Breast epithelium (tissue), 3 donors: ENCODE measurements at regions not wholly inside any gene's neighbourhood (a gene's known extent, or its start where the extent isn't known, plus 50 kb on each side); places are given as distances from the start of the nearest gene placed in this dataset.

Experiments
- POLR2AphosphoS5 ChIP-seq, 3 donors: sonication (generic); formaldehyde crosslinking; IDR thresholded peaks; one replicate each; pipeline ENCODE4 v1.6.1; 2017; ENCODE audit warnings: antibody characterized with exemption in 3 of 3
- TF ChIP-seq, protein P1 (sequence below), 3 donors: fragments of 450-650 bp; IDR thresholded peaks; one replicate each; pipeline ENCODE4 v1.5.1; 2016 to 2017; ENCODE audit warnings: antibody characterized with exemption in 3 of 3, mild to moderate bottlenecking in 3 of 3, moderate library complexity in 3 of 3

DNA sequence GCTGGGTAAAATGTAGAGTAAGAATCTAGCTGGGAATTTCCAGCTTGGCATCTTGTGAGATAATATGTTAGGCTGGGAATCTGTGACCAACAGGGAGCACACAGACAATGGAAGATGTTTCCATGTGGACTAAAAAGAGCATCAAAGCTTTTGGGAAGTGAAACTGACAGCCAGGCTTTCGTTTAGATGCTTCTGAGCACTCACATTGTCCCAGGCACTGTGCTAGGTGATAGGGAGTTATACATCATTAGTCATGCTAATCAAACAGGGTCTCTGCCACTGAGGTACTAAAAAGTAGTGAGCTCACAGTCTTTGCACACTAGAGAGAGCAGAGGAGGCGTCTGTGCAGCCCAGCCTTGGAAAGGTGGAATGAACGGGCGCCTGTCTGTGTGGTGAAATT, 101.9 kb upstream of the SCOC start:
- TF ChIP-seq, protein P1, sequence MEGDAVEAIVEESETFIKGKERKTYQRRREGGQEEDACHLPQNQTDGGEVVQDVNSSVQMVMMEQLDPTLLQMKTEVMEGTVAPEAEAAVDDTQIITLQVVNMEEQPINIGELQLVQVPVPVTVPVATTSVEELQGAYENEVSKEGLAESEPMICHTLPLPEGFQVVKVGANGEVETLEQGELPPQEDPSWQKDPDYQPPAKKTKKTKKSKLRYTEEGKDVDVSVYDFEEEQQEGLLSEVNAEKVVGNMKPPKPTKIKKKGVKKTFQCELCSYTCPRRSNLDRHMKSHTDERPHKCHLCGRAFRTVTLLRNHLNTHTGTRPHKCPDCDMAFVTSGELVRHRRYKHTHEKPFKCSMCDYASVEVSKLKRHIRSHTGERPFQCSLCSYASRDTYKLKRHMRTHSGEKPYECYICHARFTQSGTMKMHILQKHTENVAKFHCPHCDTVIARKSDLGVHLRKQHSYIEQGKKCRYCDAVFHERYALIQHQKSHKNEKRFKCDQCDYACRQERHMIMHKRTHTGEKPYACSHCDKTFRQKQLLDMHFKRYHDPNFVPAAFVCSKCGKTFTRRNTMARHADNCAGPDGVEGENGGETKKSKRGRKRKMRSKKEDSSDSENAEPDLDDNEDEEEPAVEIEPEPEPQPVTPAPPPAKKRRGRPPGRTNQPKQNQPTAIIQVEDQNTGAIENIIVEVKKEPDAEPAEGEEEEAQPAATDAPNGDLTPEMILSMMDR (IDR thresholded peaks at IDR 0.05) = no peak
- TF ChIP-seq POLR2AphosphoS5 (IDR thresholded peaks at IDR 0.05) = no peak
